Testis (tissue), 2 donors: ENCODE measurements at regions not wholly inside any gene's neighbourhood (a gene's known extent, or its start where the extent isn't known, plus 50 kb on each side); places are given as distances from the start of the nearest gene placed in this dataset.

Source experiments
- CTCF ChIP-seq, 3 experiments: fragments of 450-650 bp in 2 of 3; fragments of 200-600 bp in 1 of 3; sonication (generic) in 1 of 3; IDR thresholded peaks; one replicate each; pipeline ENCODE4 v1.5.1; 2016 to 2019; ENCODE audit warnings: antibody characterized with exemption in 3 of 3, mild to moderate bottlenecking in 2 of 3, moderate library complexity in 1 of 3
- POLR2A ChIP-seq: fragments of 450-650 bp; IDR thresholded peaks from one replicate; pipeline ENCODE4 v1.6.1; 2017; ENCODE audit warnings: antibody characterized with exemption, mild to moderate bottlenecking, moderate library complexity

- no peak for TF ChIP-seq CTCF (IDR thresholded peaks at IDR 0.05)
- no peak for TF ChIP-seq POLR2A
These were observed 218.9 kb downstream of the PABPC4L start for GRCh38 chr4:133982533-133983224.
